GM06990 (cell line): ENCODE measurements at regions not wholly inside any gene's neighbourhood (a gene's known extent, or its start where the extent isn't known, plus 50 kb on each side); places are given as distances from the start of the nearest gene placed in this dataset.

Experiments used
- DNase-seq: peaks from one replicate; pipeline ENCODE4 v3.0.0-alpha.2; 2011; ENCODE audit not compliant: insufficient read length; ENCODE audit errors: extremely low read depth
- H3K27me3 ChIP-seq: replicated peaks from 2 replicates; pipeline ENCODE4 v1.6.0; 2011; ENCODE audit warnings: low read length; ENCODE audit not compliant: control insufficient read depth, insufficient read depth
- H3K36me3 ChIP-seq: 2 replicates; pipeline ENCODE4 v1.5.1; 2011; ENCODE audit warnings: low read length; ENCODE audit not compliant: control insufficient read depth, insufficient read depth
- H3K4me3 ChIP-seq: replicated peaks from 2 replicates; pipeline ENCODE4 v1.5.1; 2011; ENCODE audit warnings: low read depth, mild to moderate bottlenecking, control low read depth, low read length
- TF ChIP-seq, protein P1 (sequence below): IDR thresholded peaks from 2 replicates; pipeline ENCODE4 v1.5.1; 2011; ENCODE audit warnings: low read length, control low read depth, mild to moderate bottlenecking, inconsistent platforms; ENCODE audit not compliant: insufficient read depth, poor library complexity, severe bottlenecking

- H3K27me3 ChIP-seq, result no peaks in the 10 kb centered on the region
- TF ChIP-seq, protein P1, sequence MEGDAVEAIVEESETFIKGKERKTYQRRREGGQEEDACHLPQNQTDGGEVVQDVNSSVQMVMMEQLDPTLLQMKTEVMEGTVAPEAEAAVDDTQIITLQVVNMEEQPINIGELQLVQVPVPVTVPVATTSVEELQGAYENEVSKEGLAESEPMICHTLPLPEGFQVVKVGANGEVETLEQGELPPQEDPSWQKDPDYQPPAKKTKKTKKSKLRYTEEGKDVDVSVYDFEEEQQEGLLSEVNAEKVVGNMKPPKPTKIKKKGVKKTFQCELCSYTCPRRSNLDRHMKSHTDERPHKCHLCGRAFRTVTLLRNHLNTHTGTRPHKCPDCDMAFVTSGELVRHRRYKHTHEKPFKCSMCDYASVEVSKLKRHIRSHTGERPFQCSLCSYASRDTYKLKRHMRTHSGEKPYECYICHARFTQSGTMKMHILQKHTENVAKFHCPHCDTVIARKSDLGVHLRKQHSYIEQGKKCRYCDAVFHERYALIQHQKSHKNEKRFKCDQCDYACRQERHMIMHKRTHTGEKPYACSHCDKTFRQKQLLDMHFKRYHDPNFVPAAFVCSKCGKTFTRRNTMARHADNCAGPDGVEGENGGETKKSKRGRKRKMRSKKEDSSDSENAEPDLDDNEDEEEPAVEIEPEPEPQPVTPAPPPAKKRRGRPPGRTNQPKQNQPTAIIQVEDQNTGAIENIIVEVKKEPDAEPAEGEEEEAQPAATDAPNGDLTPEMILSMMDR, result no peak
- DNase-seq, result no peak
These were observed 776.3 kb downstream of the BCL11A start for GRCh38 chr2:59777120-59777519.

DNA sequence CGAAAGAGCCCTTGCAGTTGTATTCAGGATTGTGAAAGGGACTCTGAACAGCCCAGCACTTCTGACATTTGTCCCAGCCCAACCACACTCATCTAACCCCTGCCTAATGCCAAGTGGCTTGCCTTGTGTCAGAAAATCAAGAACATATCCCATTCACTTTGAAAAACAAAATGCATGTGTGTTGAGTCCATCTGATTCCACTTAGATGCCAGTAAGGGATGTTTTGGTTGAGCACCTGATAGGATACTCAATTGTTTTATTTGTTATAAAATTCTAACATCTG lies 776.8 kb downstream of the BCL11A start:
- TF ChIP-seq, protein P1, result no peak
- H3K36me3 ChIP-seq, result no peaks in the 10 kb centered on the region
- H3K27me3 ChIP-seq, result no peaks in the 10 kb centered on the region
- H3K4me3 ChIP-seq, result no peak overlapping the region
- DNase-seq, result no peak

More at GRCh38 chr2:59777120-59777519, 776.3 kb downstream of the BCL11A start:
- Histone ChIP-seq H3K36me3 (no peaks in the 10 kb centered on the region), H3K4me3 (no peak overlapping the region)

DNA sequence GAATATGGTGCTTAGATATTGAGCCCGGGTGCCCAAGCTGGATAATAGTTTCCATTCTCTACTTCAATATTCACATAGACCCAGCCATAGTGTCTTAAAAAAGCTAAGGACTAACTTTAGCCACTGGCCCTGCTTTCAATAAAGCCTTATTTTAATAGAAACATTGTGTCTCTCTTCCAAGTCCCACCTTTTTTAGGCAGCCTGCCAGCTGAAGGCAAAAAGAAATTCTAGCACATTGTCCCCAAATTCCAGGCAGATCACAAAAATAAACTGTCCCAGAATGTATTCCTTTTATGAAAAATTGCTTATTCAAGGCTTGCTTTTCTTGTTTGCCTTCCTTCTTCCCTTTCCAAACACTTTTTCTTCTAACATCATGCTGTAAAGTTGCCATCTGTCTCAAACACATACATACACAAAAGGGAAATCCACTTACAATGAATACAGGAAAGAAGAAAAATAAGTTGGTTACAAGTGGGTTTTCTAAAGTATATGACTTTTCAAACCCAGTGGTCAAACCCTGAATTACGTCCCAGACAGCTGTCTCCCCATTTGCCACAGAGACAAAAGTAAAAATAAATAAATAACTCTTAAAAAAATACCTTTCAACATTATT lies 778.5 kb downstream of the BCL11A start:
- Histone ChIP-seq H3K36me3 (no peaks in the 10 kb centered on the region), H3K4me3 (no peak overlapping the region), H3K27me3 (no peaks in the 10 kb centered on the region)
- no peak for DNase-seq
- TF ChIP-seq, protein P1, result no peak

GRCh38 chr2:59770651-59771050 lies 782.8 kb downstream of the BCL11A start:
- TF ChIP-seq, protein P1, result no peak
- DNase-seq, result no peak
- H3K4me3 ChIP-seq, result no peak overlapping the region
- H3K36me3 ChIP-seq, result no peaks in the 10 kb centered on the region
- no peaks in the 10 kb centered on the region for H3K27me3 ChIP-seq

DNA sequence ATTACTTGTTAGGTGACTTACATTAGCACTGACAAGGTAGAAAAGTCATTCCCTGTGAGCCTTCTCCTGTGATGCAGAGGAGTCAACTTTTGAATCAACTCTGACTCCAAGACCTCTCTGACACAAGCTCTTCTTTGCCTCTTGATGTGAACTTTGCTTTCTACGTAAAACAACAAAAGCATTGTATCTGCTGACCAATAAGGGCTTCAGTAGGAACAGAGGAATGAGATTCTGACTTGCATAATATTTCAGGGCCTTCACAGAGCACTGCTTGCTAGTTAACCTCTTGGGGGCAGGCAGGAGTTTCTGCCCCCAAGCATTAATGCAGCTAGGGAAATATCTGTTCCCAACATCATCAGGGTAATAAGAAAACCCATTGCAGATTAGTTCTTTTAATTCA lies 791.5 kb downstream of the BCL11A start:
- no peak for DNase-seq
- TF ChIP-seq, protein P1, result no peak
- no peak overlapping the region for H3K4me3 ChIP-seq
- no peaks in the 10 kb centered on the region for H3K36me3 ChIP-seq
- H3K27me3 ChIP-seq, result no peaks in the 10 kb centered on the region

DNA sequence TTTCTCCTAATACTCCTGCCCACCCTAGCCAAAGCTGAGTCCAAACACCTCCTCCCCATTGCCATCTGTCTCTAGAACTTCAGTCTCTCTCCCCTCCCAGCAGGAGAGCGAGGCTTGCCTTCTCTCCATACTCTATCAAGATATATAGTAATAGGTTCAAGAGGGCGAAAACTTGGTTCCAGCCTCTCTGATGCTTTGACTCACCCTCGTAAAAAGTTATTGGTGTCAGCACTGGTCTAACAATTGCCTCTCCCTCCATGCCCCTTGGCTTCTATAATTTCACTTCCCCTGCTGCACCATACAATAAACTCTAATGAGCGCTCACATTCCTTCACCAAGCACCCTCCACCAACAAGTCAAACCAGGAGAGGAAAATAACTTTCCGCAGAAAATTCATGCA lies 797.3 kb downstream of the BCL11A start:
- no peak overlapping the region for H3K4me3 ChIP-seq
- DNase-seq, result no peak
- no peaks in the 10 kb centered on the region for H3K36me3 ChIP-seq
- TF ChIP-seq, protein P1, result no peak
- H3K27me3 ChIP-seq, result no peaks in the 10 kb centered on the region
